ENCODE measurements at regions not wholly inside any gene's neighbourhood (a gene's known extent, or its start where the extent isn't known, plus 50 kb on each side); places are given as distances from the start of the nearest gene placed in this dataset.
A peak's percentile ranks its signal among the peaks of the same experiment; 100 is the strongest.

DNA sequence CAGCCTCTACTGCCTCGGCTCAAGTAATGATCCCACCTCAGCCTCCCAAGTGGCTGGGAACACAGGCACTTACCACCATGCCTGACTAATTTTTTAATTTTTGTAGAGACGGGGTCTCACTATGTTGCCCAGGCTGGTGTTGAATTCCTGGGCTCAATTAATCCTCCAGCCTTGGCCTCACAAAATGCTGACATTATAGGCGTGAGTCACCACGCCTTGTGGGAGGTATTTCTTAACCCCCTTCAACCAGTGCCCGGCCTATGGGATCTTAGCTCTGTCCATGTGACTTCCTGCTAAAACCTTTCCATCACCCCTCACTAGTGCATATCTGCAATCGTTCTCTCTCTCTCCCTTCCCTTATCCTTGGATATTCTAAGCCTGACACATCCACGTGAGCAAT, 86.4 kb downstream of the FOXD2 start:
- no peak overlapping the region for H3K27ac ChIP-seq
- TF ChIP-seq, protein P1, sequence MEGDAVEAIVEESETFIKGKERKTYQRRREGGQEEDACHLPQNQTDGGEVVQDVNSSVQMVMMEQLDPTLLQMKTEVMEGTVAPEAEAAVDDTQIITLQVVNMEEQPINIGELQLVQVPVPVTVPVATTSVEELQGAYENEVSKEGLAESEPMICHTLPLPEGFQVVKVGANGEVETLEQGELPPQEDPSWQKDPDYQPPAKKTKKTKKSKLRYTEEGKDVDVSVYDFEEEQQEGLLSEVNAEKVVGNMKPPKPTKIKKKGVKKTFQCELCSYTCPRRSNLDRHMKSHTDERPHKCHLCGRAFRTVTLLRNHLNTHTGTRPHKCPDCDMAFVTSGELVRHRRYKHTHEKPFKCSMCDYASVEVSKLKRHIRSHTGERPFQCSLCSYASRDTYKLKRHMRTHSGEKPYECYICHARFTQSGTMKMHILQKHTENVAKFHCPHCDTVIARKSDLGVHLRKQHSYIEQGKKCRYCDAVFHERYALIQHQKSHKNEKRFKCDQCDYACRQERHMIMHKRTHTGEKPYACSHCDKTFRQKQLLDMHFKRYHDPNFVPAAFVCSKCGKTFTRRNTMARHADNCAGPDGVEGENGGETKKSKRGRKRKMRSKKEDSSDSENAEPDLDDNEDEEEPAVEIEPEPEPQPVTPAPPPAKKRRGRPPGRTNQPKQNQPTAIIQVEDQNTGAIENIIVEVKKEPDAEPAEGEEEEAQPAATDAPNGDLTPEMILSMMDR (conservative IDR thresholded peaks at IDR 0.05): no peak

DNA sequence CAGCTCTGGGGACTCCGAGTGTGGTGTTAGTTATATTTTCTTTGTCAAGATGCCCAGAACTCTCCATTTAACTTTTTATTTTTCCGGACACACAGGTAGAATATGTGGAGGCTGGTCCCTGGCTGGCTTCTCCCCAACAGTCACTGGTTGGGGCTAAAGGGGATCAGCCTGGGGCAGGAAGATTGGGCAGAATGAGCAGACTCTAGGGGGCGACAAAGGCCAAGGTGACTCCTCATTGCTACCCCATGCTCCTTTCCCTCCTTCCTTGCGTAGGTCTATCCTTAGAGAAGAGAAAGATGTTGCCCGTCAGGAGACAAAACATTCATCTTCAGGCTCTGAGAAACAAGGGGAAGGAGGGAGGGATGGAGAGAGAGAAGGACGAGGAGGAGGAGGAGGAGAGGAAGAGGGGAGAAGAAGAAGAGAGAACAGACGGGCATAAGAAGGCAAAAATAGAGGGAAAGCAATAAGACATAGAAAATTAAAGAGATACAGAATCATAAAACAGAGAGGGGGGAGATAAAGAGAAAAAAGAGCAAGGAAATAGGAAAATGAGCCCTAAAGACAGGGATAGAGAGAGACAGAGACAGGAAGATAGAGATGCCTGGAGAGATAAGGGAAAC, 89.9 kb downstream of the FOXD2 start:
- peak overlapping the region; percentile 14; the same call in 1 of the 2 replicates for H3K27ac ChIP-seq
- TF ChIP-seq, protein P1 (conservative IDR thresholded peaks at IDR 0.05): peak; percentile 87

DNA sequence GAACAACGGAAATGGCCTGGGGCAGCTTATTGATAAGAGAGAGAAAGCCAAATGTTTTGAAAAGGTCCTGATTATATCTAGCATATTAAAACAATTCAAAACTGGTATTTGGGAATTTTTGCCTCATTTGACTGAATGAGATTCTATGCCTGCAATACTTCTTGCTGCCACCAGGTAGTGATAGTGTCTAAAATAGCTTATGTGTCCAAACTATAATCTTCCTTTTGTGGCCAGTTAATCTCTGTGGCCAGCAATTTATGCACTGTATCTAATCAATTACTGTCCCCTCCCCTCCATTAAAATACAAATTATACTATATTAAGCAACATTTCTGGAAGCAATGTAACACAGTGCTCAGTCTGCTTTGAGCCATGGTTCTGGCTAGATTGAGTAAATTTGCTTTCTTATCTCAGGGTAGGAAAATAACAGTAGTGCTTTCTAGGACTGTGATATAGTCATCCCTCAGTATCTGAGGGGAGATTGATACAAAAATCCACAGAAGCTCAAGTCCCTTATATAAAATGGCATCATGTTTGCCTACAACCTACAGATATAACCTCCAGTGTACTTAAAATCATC, 91.8 kb downstream of the FOXD2 start:
- TF ChIP-seq, protein P1 (conservative IDR thresholded peaks at IDR 0.05): peak; percentile 57
- no peak overlapping the region for H3K27ac ChIP-seq

DNA sequence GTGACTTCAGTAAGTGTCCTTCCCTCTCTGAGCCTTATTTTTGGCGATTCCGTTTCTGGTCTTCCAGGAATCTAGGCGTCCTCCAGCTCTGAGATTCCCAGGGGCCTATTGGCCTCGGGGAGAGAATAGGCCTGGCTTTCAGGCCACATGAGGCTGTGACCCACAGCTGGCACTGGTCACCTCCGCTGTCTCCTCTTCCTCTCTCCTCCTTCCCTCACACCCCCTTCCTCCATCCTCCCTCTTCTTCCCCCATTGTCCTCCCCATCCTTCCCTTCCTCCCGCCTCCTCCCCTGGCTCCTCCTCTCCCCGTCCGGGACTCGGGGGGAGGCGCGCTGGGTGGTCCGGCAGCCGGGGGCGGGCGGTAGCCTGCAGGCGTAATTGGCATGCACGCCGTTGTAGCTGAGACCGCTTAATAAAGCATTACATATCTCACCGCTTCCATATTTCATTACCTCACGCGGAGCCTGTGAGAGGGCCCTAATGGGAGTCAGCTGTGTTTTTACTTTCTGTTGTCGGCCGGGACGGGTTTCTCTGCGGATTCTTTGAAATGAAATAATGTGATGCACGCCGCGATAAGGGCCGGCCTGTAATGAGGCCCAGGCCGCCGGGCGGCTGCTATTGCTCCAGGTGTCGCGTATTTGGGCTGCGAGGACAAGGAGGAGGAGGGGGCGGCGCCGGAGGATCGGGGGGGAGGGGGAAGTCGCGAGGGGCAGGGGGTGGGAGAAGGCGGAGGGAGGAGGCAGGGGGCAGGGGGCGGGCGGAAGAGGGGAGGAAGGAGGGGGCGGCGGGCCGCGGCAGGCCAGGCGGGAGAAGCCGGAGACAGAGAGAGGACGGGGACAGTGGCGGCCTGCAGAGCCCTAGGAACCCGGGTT, 95.3 kb downstream of the FOXD2 start:
- H3K27ac ChIP-seq: no peak overlapping the region
- TF ChIP-seq, protein P1 (conservative IDR thresholded peaks at IDR 0.05): no peak

DNA sequence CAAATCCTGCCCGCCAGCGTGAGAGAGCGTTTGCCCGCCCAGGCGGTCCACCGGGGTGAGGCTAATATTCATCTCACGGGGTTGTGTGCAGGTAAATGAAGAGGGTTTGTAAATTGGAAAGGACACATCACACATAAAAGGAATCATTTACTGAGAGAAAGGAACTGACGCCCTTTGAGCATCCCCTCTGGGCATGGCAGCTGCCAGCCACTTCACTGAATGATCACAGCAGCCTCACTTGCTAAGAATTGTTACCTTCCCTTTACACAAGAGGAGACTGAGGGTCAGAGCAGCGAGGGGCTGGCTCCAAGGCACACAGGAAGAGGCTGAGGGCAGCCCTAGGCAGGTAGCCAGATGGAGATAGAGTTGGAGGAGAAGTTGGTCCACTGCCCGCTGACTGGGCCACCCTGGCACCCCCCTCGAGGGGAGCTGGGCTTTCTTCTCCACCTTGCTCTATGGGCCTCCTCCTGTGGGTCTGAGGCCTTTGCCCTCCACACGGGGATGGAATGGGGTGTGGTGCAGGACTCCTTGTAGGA, 96.0 kb downstream of the FOXD2 start:
- TF ChIP-seq, protein P1 (conservative IDR thresholded peaks at IDR 0.05): no peak
- H3K27ac ChIP-seq: no peak overlapping the region

DNA sequence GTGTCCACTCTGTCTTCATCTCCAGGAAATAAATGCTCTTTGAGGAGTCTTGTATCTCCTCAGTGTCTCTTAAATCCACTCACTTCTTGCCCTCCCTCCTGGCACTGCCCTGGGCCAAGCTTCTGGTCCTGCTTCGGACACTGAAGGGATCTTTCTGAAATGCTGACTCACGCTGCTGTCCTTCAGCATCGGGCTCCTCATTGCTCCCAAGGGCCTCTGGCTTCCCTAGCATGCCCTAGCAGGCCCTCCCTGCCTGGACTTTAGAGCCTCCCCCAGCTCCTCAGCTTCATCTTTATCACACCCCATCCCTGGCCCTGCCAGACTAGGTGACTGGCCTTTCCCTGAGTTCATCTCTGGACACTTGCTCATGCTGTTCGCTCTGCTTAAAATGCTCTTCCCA, 96.6 kb downstream of the FOXD2 start:
- no peak overlapping the region for H3K27ac ChIP-seq
- TF ChIP-seq, protein P1 (conservative IDR thresholded peaks at IDR 0.05): no peak

DNA sequence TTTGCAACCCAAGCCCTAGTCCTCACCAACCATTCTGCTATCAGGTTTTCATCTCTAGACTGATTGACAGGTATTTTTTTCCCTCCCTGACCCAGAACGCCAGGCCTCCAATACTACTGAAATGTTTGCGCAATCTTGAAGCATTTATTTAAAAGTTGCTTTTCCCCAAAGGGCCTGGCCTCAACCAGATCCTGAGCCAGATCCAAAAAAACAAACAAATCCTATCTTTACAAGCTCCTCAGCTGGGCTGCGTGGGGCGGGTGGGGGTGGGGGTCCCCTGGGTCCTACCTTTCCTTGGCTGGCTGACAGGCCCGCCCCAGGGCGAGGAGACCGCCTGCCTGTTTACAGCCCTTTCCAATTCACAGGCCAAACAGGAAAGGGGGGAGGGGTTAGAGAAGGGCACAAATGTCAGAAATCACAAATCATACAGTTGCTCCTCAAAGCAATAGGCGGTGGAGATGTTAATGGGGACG, 98.8 kb downstream of the FOXD2 start:
- H3K27ac ChIP-seq: peak overlapping the region; percentile 64
- TF ChIP-seq, protein P1 (conservative IDR thresholded peaks at IDR 0.05): no peak
